ENCODE measurements at regions not wholly inside any gene's neighbourhood (a gene's known extent, or its start where the extent isn't known, plus 50 kb on each side); places are given as distances from the start of the nearest gene placed in this dataset.
"Not testable (repeated sequence)": the region's sequence is repeated elsewhere in the genome, so short reads cannot be mapped to it uniquely, and the experiment has no call there.

DNA sequence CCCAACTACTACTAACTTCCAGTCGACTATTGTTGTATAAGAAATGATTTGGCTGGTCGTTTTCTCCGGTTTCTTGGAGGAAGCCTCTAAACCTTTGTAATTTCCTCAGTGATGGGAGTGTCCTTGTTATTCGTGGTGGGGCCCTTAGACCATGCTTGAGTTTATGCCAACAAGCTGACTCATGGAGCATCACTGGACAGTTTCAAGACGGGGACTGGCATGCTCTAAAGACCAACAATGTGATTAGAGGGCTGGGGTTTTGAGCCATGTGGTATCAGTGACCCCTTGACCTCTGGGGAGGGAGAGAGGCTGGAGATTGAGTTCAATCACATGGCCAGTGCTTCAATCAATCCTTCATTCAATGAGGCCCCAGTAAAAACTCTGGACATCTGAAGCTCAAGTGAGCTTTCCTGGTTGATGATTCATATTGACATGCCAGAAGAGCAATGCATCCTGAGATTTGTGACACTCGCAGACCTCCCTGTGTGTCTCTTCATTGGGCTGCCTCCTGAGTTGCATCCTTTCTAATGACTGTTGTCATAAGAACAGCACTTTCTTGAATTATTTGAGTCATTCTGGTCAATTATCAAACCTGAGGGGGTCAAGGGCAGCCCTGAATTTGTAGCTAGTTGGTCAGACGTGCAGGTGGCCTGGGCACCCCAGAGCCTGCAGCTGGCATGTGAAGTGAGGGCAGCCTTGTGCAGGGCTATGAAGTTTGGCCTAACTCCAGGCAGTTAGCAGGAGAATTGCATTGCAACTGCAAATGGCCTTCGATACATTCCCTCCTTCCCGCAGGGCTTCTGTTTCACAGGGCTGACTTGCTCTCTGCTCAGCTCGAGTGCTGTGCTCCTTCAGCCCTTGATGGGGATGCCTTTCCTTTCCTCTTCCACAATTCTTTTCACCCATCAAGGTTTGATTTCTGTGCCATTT, 246.5 kb downstream of the FGF9 start:
- DNase-seq: no peak

GRCh38 chr13:21920802-21921201, 249.9 kb downstream of the FGF9 start:
- not testable (repeated sequence) for DNase-seq

GRCh38 chr13:21924958-21925357, 254.1 kb downstream of the FGF9 start:
- DNase-seq: no peak

DNA sequence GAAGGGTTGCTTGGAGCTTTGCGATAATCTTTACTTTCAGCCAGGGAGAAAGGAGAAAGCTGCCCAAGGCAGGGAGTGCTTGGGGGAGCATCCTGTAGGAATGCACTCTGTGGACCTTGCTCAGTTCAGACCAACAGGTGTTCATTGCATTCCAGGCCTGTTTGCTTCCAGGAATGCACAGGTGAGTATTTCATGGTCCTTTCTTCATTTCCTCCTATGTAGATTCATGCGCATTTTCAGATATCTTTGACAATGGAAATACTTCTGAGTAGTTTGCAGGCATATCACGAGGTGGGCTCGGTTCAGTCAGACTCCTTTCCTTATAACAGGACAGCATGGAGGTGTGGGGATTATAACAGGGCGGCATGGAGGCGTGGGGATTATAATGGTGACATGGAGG, 254.8 kb downstream of the FGF9 start:
- no peak for DNase-seq

DNA sequence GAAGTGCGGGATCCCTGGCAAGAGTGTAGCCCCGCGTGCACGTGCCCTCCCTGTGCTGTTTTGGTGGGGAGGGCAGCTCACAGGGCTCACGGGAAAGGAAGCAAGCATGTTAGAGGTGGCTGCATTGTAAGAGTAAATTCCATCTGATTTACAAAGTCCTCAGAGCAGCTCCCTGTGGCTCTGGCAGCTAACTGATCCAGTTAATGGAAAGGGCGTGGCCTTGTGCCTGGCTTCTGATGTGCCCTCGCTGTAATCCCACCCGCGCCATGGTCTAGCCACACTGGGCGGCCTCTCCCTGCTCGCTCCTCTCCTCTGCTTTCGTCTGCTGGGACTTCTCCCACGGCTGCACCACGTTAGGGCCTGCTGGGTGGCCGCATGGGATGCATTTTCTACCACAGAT, 258.5 kb downstream of the FGF9 start:
- DNase-seq: no peak

DNA sequence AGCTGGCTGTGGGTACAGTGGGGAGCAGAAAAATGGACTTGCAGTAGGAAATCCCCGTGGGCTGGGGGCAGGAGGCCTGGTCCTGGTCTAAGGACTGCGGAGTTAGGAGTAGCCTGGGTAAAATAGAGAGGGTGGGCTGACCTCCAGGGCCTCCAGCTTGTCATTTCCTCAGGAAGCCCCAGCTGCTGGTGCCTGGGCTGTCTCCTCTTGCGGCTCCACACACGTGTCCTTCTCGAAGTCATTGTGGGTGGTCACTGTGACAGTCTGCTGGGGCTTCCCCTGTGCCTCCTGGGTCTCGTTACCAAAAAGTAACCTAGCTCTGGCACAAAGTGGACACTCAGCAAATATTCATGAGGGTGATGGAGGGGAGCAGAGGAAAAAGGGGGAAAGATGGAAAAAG, 259.7 kb downstream of the FGF9 start:
- DNase-seq: no peak

GRCh38 chr13:21932578-21932977, 261.7 kb downstream of the FGF9 start:
- DNase-seq: no peak

DNA sequence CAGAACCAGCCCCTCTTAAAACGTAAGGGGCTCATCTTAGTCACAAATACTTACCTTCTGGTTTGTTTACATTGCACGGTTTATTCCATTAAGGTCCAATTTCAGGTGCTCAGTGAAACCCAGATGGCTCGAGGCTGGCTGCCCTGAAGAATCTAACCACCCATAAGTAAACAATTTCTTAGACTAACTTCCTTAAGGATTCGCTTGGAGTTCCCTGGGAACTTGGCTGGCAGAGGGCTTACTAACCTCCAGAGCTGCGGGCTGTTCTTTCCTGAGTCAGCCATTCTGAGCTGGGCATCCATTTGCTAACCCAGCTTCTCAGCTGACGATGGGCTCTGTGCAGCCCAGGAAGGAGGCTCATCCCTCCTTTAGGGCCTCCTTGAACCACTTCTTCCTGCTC, 262.1 kb downstream of the FGF9 start:
- DNase-seq: peak; percentile 54

DNA sequence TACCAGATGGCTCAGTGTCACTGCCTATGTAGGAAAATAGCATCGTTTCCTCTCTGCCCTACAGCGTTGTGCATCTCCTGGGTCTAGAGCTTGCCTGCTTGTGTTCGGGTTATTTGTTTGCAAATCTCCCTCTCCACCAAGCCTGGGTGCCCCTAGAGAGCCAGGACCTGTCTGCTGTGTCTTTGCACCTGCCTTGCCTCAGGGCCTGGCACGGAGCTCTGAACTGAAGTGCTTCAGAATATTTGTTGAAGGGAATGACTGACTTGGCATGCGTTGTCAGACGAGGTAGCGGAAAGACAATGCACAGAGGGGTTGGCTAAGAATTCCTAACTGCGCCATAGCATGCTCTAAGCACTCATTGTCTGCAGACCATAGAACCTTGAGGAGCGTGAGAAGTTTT, 263.4 kb downstream of the FGF9 start:
- DNase-seq: peak; percentile 98

DNA sequence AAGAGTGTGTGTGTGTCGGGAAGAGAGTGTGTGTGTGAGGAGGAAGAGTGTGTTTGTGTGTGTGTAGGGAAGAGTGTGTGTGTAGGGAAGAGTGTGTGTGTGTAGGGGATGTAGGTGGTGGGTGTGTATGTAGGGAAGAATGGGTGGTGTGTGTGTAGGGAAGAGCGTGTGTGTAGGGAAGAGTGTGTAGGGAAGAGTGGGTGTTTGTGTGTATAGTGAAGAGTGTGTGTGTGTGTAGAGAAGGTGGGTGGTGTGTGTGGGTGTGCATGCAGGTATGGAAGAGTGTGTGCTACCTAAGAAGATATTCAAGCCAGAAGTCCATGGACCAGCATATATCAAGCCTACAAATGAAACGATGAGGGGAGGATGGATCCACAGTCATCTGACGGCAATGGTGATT, 265.8 kb downstream of the FGF9 start:
- DNase-seq: no peak

DNA sequence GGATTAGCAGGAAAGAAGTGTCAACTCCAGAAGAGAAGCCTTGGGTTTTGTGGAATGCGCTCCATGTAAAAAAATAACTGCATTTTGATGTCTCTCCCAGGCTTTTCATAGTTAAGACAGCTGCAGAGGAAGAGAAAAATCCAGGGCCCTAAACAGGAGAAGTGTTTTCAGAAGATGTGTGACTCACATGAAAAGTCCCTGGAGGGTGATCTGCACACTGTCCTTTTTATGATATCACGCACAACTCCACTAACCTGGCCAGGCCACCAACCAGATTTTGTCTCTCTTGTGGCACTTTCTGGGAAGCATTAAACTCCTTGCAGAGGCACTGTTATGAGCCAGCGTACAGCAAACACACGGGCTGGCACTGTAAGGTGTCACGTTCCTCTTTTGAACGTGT, 267.3 kb downstream of the FGF9 start:
- peak; percentile 44 for DNase-seq

- no peak for DNase-seq
These were observed 267.8 kb downstream of the FGF9 start for GRCh38 chr13:21938636-21939035.

GRCh38 chr13:21942061-21942460, 271.2 kb downstream of the FGF9 start:
- DNase-seq: no peak

- no peak for DNase-seq
These were observed 273.7 kb downstream of the FGF9 start for GRCh38 chr13:21944610-21945009.

DNA sequence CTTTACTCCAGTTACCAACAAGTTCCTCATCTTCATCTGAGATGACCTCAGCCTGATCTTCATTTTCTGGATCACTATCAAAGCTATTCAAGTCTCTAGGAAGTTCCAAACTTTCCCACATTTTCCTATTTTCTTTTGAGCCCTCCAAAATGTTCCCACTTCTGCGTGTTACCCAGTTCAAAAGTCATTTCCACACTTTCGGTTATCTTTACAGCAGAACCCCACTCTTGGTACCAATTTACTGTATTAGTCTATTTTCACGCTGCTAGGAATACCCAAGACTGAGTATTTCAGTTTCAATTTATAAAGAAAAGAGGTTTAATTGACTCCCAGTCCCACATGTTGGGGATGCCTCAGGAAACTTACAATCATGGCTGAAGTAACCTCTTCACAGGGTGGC, 274.3 kb downstream of the FGF9 start:
- no peak for DNase-seq

GRCh38 chr13:21946964-21947363, 276.1 kb downstream of the FGF9 start:
- no peak for DNase-seq

GRCh38 chr13:21948769-21949474, 278.0 kb downstream of the FGF9 start:
- no peak for DNase-seq

DNA sequence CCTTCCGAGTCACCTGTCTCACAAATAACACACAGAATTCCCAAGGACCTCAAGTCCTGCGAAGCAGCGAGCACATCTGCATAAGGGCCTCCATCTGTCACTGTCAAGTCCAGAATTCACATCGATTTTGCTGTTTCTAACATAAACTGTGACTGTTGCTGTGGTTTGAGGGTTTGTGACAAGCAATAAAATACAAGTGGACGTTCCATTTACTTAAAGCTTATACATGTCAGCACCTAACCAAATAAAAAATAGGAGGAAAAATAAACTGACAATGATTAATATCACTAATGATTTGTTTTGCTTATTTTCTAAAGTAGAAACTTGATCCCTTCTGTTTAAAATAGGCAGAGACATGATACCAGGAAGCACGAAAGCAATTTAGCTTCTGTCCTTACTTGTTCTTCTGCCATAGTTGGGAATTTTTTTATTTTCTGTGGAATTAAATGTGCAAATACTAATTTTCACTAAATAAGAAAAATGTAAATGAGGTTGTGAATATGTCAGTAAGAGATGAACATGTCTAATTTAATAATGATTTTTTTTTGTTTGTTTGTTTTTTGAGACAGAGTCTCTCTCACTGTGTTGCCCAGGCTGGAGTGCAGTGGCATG, 279.1 kb downstream of the FGF9 start:
- DNase-seq: peak; percentile 22

DNA sequence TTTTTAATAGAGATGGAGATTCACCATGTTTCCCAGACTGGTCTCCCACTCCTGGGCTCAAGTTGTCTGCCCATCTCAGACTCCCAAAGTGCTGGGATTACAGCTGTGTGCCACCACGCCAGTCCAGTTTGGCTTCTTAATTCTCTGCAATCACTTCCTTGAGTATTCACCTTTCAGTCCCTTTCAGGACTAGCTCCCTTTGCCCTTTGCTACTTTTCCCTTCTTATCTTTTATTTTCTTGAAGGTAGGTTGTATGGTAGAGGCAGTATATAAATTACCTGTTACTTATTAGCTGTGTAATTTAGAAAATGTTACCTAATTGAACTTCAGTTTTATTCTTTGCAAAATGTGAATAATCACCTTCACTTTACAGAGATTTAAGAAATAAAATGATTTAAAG, 285.8 kb downstream of the FGF9 start:
- DNase-seq: no peak

- DNase-seq: no peak
These were observed 287.0 kb downstream of the FGF9 start for GRCh38 chr13:21957833-21958232.

DNA sequence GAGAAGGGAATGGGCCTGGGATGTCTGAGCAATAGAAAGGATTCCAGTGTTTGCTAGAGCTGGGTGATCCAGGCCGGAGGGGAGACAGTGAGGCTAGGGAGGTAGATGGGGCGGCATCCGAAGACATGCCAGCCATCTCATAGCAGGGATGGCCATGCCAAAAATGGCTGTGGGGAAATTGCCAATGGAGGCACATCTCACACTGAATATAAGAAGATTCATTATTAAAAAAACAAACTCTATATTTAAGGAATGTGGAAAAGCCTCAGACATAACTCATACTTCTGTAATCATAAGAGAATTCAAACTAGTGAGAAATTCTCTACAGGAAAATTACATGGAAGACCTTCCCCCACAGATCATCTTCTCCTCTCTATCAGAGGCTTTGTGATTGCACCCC, 289.2 kb downstream of the FGF9 start:
- DNase-seq: no peak

DNA sequence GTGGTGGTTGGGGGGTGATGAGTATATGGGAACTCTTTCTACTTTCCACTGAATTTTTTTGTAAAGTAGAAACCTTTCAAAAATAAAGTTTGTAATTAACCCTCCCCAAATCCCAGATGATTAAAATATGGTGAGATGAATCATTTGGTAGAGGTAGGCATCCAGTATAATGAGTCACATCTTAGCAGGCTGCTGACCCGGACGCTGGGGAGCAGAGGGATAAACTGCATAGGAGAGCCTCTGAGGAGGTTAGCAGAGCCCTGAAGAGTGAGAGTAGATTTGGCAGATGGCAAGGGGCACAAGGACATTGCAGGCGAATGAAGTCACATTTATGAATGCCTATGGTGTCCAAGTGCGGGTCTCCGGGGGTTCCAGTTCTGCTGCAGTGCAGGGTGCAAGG, 293.8 kb downstream of the FGF9 start:
- no peak for DNase-seq

GRCh38 chr13:21965095-21965494, 294.2 kb downstream of the FGF9 start:
- no peak for DNase-seq

GRCh38 chr13:21966014-21966413, 295.1 kb downstream of the FGF9 start:
- DNase-seq: no peak

All from NCI-H1092 treated with DMSO at 0.1 percent for 48 hours (cell line).